Spleen (tissue), 11 donors: ENCODE measurements at regions not wholly inside any gene's neighbourhood (a gene's known extent, or its start where the extent isn't known, plus 50 kb on each side); places are given as distances from the start of the nearest gene placed in this dataset.

Source experiments
- DNase-seq: peaks from one replicate; pipeline ENCODE4 v3.0.0-alpha.2; 2020
- H3K27ac ChIP-seq, 8 donors: fragments of 200-600 bp; sonication (generic) in 7 of 8; 1 replicate in 4 of 8; 2 replicates in 4 of 8; pipeline versions ENCODE4 v1.5.0 to v1.8.0; 2016 to 2021; ENCODE audit warnings: inconsistent platforms in 4 of 8, mild to moderate bottlenecking in 4 of 8, moderate library complexity in 1 of 8
- H3K27me3 ChIP-seq, 7 donors: fragments of 200-600 bp; sonication (generic) in 6 of 7; replicated peaks in 1 of 7; 1 replicate in 4 of 7; 2 replicates in 3 of 7; pipeline versions ENCODE4 v1.5.0 to v1.8.0; 2016 to 2021; ENCODE audit warnings: inconsistent platforms in 3 of 7, mild to moderate bottlenecking in 1 of 7
- H3K36me3 ChIP-seq, 6 donors: fragments of 200-600 bp; sonication (generic) in 5 of 6; 1 replicate in 4 of 6; 2 replicates in 2 of 6; pipeline versions ENCODE4 v1.5.0 to v1.8.0; 2016 to 2021; ENCODE audit warnings: inconsistent platforms in 2 of 6
- H3K4me1 ChIP-seq, 6 donors: fragments of 200-600 bp; sonication (generic) in 5 of 6; 1 replicate in 3 of 6; 2 replicates in 3 of 6; pipeline versions ENCODE4 v1.5.0 to v1.8.0; 2016 to 2021; ENCODE audit warnings: inconsistent platforms in 3 of 6
- H3K4me3 ChIP-seq, 8 donors: fragments of 200-600 bp; sonication (generic) in 7 of 8; 1 replicate in 4 of 8; 2 replicates in 4 of 8; pipeline versions ENCODE4 v1.5.0 to v1.8.0; 2016 to 2021; ENCODE audit warnings: inconsistent platforms in 4 of 8, mild to moderate bottlenecking in 4 of 8, moderate library complexity in 2 of 8
- H3K9me3 ChIP-seq, 8 donors: fragments of 200-600 bp; sonication (generic) in 7 of 8; 1 replicate in 4 of 8; 2 replicates in 4 of 8; pipeline versions ENCODE4 v1.5.0 to v1.8.0; 2016 to 2021; ENCODE audit warnings: inconsistent platforms in 4 of 8
- POLR2A ChIP-seq, 3 donors: fragments of 450-650 bp; IDR thresholded peaks; one replicate each; pipeline ENCODE4 v1.5.1; 2017; ENCODE audit warnings: antibody characterized with exemption in 3 of 3, mild to moderate bottlenecking in 1 of 3
- POLR2AphosphoS5 ChIP-seq, 3 donors: sonication (generic); formaldehyde crosslinking; IDR thresholded peaks; one replicate each; pipeline ENCODE4 v1.5.1; 2017; ENCODE audit warnings: antibody characterized with exemption in 3 of 3
- WGBS, 5 donors: extraction: QIAGEN DNeasy Blood & Tissue Kit in 3 of 5; methylation state at CpG; one replicate each; pipeline versions ENCODE4 v1.1.5 to v1.1.7; 2013 to 2018; 5-methylcytosine and 5-hydroxymethylcytosine counted together
- intact Hi-C: fragments of 100-400 bp; cut with DNase I; formaldehyde crosslinking; loops from one replicate; pipeline ENCODE4 v1.15.0; 2023; ENCODE audit warnings: low total_unique reads
- TF ChIP-seq, protein P1 (sequence below), 11 experiments: fragments of 200-600 bp in 7 of 11; fragments of 450-650 bp in 4 of 11; sonication (generic) in 4 of 11; IDR thresholded peaks in 8 of 11; conservative IDR thresholded peaks in 3 of 11; 1 replicate in 7 of 11; 2 replicates in 4 of 11; pipeline versions ENCODE4 v1.4.0 to v1.8.0; 2016 to 2021; ENCODE audit warnings: antibody characterized with exemption in 11 of 11, inconsistent platforms in 4 of 11, mild to moderate bottlenecking in 1 of 11
- donor health status: healthy with polysubstance abuse.
- donor health status: DM: no; HTN: no; CAD: no; lungs with moderate emphysema.
- donor health status: DM: no; HTN: no; CAD: no.
- donor health status: Bipolar disorder and iron deficiency.
- donor health status: healthy.
- donor health status: DM: no; HTN: no; CAD: no.
- donor health status: DM: yes; HTN: yes; CAD: no.

DNA sequence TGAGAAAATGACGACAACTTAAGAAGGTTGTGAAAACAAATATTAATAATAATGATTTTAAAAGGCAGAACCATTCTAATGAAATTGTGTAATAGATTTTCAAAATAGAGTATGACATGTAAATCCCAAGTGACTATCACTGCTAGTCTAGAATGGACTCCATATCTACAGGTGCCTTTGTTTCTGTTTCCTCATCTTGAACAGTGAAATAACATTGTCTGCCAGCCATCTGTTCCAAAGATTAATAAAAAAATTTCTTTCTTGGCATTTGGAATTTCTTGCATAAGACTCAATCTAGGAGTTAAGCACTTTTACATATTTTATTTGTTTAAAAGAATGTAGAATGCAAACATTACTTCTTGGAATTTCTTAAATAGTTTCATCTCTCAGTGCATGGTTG, 520.1 kb upstream of the ARGLU1 start:
- WGBS, 5 donors: 84 to 95% (median 87%) methylated on average over 1 of the region's 1 CpG

DNA sequence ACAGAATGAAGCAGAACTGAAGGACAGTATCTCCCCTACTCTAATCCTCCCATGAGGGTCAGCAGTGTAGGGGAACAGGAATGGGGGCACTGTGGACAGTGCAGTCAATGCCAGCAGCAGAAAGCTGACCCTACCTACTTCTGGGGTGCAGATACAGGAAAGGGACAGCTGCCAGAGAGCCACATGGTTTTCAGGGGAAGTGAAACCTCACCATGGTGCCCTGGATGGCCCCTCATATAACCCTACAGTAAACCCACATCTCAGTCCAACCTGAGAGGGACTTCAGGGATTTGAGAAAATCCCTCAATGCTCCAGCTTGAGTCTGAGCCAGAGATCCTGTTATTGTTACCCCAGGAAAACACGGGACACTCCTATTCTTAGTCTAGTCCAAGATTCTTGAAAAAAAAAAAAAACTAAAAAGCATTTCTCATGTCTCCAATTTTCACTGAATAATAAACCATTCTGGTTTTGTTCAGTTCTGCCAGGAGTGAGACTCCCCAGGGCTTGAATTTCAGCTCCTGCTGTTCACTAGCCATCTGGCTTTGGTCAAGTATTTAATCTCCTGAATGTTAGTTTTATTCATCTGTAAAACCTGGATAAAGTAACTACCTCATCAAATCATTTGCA, 511.6 kb upstream of the ARGLU1 start:
- H3K4me1 ChIP-seq: no peaks in the 10 kb centered on the region
- no peaks in the 10 kb centered on the region for H3K27me3 ChIP-seq
- H3K27ac ChIP-seq: no peak overlapping the region
- WGBS, 5 donors: 50 to 73% (median 69%) methylated on average over 1 of the region's 1 CpG
- intact Hi-C loops: no loop called here
- peaks cover 0 to 16% (median 0%) of the 10 kb centered on the region in 8 donors for H3K9me3 ChIP-seq
- TF ChIP-seq, protein P1, sequence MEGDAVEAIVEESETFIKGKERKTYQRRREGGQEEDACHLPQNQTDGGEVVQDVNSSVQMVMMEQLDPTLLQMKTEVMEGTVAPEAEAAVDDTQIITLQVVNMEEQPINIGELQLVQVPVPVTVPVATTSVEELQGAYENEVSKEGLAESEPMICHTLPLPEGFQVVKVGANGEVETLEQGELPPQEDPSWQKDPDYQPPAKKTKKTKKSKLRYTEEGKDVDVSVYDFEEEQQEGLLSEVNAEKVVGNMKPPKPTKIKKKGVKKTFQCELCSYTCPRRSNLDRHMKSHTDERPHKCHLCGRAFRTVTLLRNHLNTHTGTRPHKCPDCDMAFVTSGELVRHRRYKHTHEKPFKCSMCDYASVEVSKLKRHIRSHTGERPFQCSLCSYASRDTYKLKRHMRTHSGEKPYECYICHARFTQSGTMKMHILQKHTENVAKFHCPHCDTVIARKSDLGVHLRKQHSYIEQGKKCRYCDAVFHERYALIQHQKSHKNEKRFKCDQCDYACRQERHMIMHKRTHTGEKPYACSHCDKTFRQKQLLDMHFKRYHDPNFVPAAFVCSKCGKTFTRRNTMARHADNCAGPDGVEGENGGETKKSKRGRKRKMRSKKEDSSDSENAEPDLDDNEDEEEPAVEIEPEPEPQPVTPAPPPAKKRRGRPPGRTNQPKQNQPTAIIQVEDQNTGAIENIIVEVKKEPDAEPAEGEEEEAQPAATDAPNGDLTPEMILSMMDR (IDR thresholded peaks at IDR 0.05 in 8 of 11, conservative IDR thresholded peaks at IDR 0.05 in 3 of 11): no peak
- TF ChIP-seq POLR2AphosphoS5 (IDR thresholded peaks at IDR 0.05) (no peak), POLR2A (IDR thresholded peaks at IDR 0.05) (no peak)
- no peak for DNase-seq
- no peak overlapping the region for H3K4me3 ChIP-seq
- H3K36me3 ChIP-seq: no peaks in the 10 kb centered on the region

More for the DNA sequence above, 520.1 kb upstream of the ARGLU1 start:
- Histone ChIP-seq H3K27ac (no peak overlapping the region), H3K27me3 (no peaks in the 10 kb centered on the region), H3K9me3 (no peaks in the 10 kb centered on the region), H3K36me3 (no peaks in the 10 kb centered on the region), H3K4me3 (no peak overlapping the region), H3K4me1 (no peaks in the 10 kb centered on the region)
- intact Hi-C loops: no loop called here
- DNase-seq: no peak
- TF ChIP-seq POLR2A (IDR thresholded peaks at IDR 0.05): no peak
- TF ChIP-seq, protein P1 (IDR thresholded peaks at IDR 0.05 in 8 of 11, conservative IDR thresholded peaks at IDR 0.05 in 3 of 11): no peak
- TF ChIP-seq POLR2AphosphoS5 (IDR thresholded peaks at IDR 0.05): no peak

DNA sequence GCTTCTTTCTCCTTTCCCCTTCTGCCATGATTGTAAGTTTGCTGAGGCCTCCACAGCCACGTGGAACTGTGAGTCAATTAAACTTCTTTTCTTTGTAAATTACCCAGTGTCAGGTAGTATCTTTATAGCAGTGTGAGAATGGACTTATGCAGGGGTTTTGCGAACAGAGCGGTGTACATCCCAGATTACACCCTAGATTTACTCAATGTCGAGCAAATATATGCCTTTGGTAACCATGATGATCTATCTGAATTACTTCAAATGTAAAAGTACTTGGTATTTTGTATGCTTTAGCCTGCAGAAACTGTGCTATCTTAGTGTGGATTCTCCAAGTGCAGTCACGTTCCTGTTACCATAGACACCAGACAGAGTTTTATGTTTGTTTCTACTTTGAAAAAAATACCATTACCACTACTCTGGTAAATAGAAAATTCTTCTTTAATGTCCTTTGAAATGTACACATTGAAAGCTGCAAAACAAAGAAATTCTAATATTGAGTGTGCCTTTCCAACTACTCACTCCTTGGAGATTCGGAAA, 510.4 kb upstream of the ARGLU1 start:
- no peak for DNase-seq
- 78 to 86% (median 80%) methylated on average over 6 of the region's 6 CpGs for WGBS, 5 donors

DNA sequence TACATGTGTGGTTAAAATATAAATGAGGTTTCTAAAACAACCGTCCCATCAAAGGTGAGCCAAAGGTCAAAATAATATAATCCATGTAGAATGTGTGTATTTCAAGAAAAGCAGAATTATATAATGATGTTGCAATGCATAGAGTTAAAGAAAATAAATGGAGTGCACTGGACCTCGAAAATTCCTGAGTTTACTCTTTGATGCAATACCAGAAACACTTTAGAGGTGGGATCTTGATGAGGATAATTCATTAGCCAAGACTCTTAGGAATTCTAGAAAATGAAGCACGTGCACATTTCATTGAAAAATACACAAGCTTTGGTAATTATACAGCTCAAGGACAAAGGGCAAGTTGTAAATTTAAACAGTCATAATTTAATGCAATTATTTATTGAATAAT, 508.9 kb upstream of the ARGLU1 start:
- 69 to 86% (median 78%) methylated on average over 3 of the region's 3 CpGs for WGBS, 5 donors

More for the DNA sequence above, 510.4 kb upstream of the ARGLU1 start:
- H3K4me3 ChIP-seq: no peak overlapping the region
- H3K27me3 ChIP-seq: no peaks in the 10 kb centered on the region
- TF ChIP-seq POLR2A (IDR thresholded peaks at IDR 0.05) (no peak), POLR2AphosphoS5 (IDR thresholded peaks at IDR 0.05) (no peak)
- TF ChIP-seq, protein P1 (IDR thresholded peaks at IDR 0.05 in 8 of 11, conservative IDR thresholded peaks at IDR 0.05 in 3 of 11): no peak
- no peaks in the 10 kb centered on the region for H3K4me1 ChIP-seq
- no peaks in the 10 kb centered on the region for H3K36me3 ChIP-seq
- H3K27ac ChIP-seq: no peak overlapping the region
- peaks cover 0 to 25% (median 6%) of the 10 kb centered on the region in 8 donors for H3K9me3 ChIP-seq
- intact Hi-C loops: no loop called here

More for the DNA sequence above, 508.9 kb upstream of the ARGLU1 start:
- intact Hi-C loops: no loop called here
- Histone ChIP-seq H3K9me3 (peaks cover 0 to 25% (median 6%) of the 10 kb centered on the region in 8 donors), H3K27me3 (no peaks in the 10 kb centered on the region), H3K4me3 (no peak overlapping the region), H3K4me1 (no peaks in the 10 kb centered on the region), H3K36me3 (no peaks in the 10 kb centered on the region), H3K27ac (no peak overlapping the region)
- TF ChIP-seq POLR2A (IDR thresholded peaks at IDR 0.05) (no peak), POLR2AphosphoS5 (IDR thresholded peaks at IDR 0.05) (no peak)
- TF ChIP-seq, protein P1 (IDR thresholded peaks at IDR 0.05 in 8 of 11, conservative IDR thresholded peaks at IDR 0.05 in 3 of 11): no peak
- DNase-seq: no peak
